ENCODE measurements at regions not wholly inside any gene's neighbourhood (a gene's known extent, or its start where the extent isn't known, plus 50 kb on each side); places are given as distances from the start of the nearest gene placed in this dataset.
"Not testable (repeated sequence)": the region's sequence is repeated elsewhere in the genome, so short reads cannot be mapped to it uniquely, and the experiment has no call there.

DNA sequence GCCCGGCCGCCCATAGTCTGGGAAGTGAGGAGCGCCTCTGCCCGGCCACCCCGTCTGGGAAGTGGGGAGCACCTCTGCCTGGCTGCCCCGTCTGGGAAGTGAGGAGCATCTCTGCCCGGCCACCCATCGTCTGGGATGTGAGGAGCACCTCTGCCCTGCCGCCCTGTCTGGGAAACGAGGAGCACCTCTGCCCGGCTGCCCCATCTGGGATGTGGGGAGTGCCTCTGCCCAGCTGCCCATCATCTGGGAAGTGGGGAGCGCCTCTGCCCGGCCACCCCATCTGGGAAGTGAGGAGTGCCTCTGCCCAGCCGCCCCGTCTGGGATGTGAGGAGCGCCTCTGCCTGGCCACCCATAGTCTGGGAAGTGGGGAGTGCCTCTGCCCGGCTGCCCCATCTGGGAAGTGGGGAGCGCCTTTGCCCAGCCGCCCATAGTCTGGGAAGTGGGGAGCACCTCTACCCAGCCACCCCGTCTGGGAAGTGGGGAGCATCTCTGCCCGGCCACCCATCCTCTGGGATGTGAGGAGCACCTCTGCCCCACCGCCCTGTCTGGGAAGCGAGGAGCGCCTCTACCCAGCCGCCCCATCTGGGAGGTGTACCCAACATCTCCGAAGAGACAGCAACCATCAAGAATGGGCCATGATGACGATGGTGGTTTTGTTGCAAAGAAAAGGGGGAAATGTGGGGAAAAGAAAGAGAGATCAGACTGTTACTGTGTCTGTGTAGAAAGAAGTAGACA, 92.5 kb upstream of the ZNF519 start:
- H3K4me3 ChIP-seq (ENCODE audit: low read depth in 1 of 3, low read length in 3 of 3); H3K27ac ChIP-seq (ENCODE audit: low read depth in 1 of 2, low read length in 2 of 2); H3K36me3 ChIP-seq (ENCODE audit: control insufficient read depth in 4 of 4, insufficient read depth in 3 of 4, low read depth in 1 of 4, low read length in 3 of 4); H3K4me1 ChIP-seq (ENCODE audit: control insufficient read depth in 4 of 4, insufficient read depth in 4 of 4, low read length in 3 of 4); H3K27me3 ChIP-seq (ENCODE audit: control insufficient read depth in 4 of 4, insufficient read depth in 4 of 4, low read length in 3 of 4); H3K9ac ChIP-seq (ENCODE audit: low read depth in 1 of 2, low read length in 2 of 2); DNase-seq (ENCODE audit: low spot score); H3K9me3 ChIP-seq (ENCODE audit: control insufficient read depth in 4 of 4, low read length in 3 of 4): not testable (repeated sequence)
- 92% methylated on average over 27 of the region's 27 CpGs for WGBS

DNA sequence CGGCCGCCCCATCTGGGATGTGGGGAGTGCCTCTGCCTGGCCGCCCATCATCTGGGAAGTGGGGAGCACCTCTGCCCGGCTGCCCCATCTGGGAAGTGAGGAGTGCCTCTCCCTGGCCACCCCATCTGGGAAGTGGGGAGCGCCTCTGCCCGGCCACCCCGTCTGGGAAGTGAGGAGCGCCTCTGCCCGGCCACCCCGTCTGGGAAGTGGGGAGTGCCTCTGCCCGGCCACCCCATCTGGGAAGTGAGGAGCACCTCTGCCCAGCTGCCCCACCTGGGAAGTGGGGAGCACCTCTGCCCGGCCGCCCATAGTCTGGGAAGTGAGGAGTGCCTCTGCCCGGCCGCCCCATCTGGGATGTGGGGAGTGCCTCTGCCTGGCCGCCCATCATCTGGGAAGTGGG, 91.7 kb upstream of the ZNF519 start:
- not testable (repeated sequence) for H3K4me3 ChIP-seq (ENCODE audit: low read depth in 1 of 3, low read length in 3 of 3); H3K36me3 ChIP-seq (ENCODE audit: control insufficient read depth in 4 of 4, insufficient read depth in 3 of 4, low read depth in 1 of 4, low read length in 3 of 4); H3K27me3 ChIP-seq (ENCODE audit: control insufficient read depth in 4 of 4, insufficient read depth in 4 of 4, low read length in 3 of 4); H3K27ac ChIP-seq (ENCODE audit: low read depth in 1 of 2, low read length in 2 of 2); H3K4me1 ChIP-seq (ENCODE audit: control insufficient read depth in 4 of 4, insufficient read depth in 4 of 4, low read length in 3 of 4); H3K9ac ChIP-seq (ENCODE audit: low read depth in 1 of 2, low read length in 2 of 2); DNase-seq (ENCODE audit: low spot score); H3K9me3 ChIP-seq (ENCODE audit: control insufficient read depth in 4 of 4, low read length in 3 of 4)
- 97% methylated on average over 15 of the region's 16 CpGs for WGBS

DNA sequence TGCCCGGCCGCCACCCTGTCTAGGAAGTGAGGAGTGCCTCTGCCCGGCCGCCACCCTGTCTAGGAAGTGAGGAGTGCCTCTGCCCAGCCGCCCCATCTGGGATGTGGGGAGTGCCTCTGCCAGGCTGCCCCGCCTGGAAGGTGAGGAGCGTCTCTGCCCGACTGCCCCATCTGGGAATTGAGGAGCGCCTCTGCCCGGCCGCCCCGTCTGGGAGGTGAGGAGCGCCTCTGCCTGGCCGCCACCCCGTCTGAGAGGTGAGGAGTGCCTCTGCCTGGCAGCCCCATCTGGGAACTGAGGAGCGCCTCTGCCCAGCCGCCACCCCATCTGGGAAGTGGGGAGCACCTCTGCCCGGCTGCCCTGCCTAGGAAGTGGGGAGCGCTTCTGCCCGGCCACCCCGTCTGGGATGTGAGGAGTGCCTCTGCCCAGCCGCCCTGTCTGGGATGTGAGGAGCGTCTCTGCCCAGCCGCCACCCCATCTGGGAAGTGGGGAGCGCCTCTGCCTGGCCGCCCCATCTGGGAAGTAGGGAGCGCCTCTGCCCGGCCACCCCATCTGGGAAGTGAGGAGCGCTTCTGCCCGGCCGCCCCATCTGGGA, 91.1 kb upstream of the ZNF519 start:
- not testable (repeated sequence) for H3K36me3 ChIP-seq (ENCODE audit: control insufficient read depth in 4 of 4, insufficient read depth in 3 of 4, low read depth in 1 of 4, low read length in 3 of 4); H3K4me3 ChIP-seq (ENCODE audit: low read depth in 1 of 3, low read length in 3 of 3); H3K9me3 ChIP-seq (ENCODE audit: control insufficient read depth in 4 of 4, low read length in 3 of 4); H3K27ac ChIP-seq (ENCODE audit: low read depth in 1 of 2, low read length in 2 of 2); DNase-seq (ENCODE audit: low spot score); H3K4me1 ChIP-seq (ENCODE audit: control insufficient read depth in 4 of 4, insufficient read depth in 4 of 4, low read length in 3 of 4); H3K9ac ChIP-seq (ENCODE audit: low read depth in 1 of 2, low read length in 2 of 2); H3K27me3 ChIP-seq (ENCODE audit: control insufficient read depth in 4 of 4, insufficient read depth in 4 of 4, low read length in 3 of 4)
- 95% methylated on average over 31 of the region's 31 CpGs for WGBS

GRCh38 chr18:14222354-14223221, 90.4 kb upstream of the ZNF519 start:
- H3K27me3 ChIP-seq (ENCODE audit: control insufficient read depth in 4 of 4, insufficient read depth in 4 of 4, low read length in 3 of 4); H3K4me3 ChIP-seq (ENCODE audit: low read depth in 1 of 3, low read length in 3 of 3); DNase-seq (ENCODE audit: low spot score); H3K9ac ChIP-seq (ENCODE audit: low read depth in 1 of 2, low read length in 2 of 2); H3K9me3 ChIP-seq (ENCODE audit: control insufficient read depth in 4 of 4, low read length in 3 of 4); H3K27ac ChIP-seq (ENCODE audit: low read depth in 1 of 2, low read length in 2 of 2); H3K4me1 ChIP-seq (ENCODE audit: control insufficient read depth in 4 of 4, insufficient read depth in 4 of 4, low read length in 3 of 4); H3K36me3 ChIP-seq (ENCODE audit: control insufficient read depth in 4 of 4, insufficient read depth in 3 of 4, low read depth in 1 of 4, low read length in 3 of 4): not testable (repeated sequence)
- 94% methylated on average over 31 of the region's 31 CpGs for WGBS

- WGBS, result 91% methylated on average over 14 of the region's 14 CpGs
- Histone ChIP-seq H3K27ac (ENCODE audit: low read depth in 1 of 2, low read length in 2 of 2) (no peak overlapping the region), H3K36me3 (ENCODE audit: control insufficient read depth in 4 of 4, insufficient read depth in 3 of 4, low read depth in 1 of 4, low read length in 3 of 4) (no peaks in the 10 kb centered on the region), H3K9me3 (ENCODE audit: control insufficient read depth in 4 of 4, low read length in 3 of 4) (peaks cover 0 to 4% (median 0%) of the 10 kb centered on the region in 4 donors), H3K4me1 (ENCODE audit: control insufficient read depth in 4 of 4, insufficient read depth in 4 of 4, low read length in 3 of 4) (no peaks in the 10 kb centered on the region), H3K9ac (ENCODE audit: low read depth in 1 of 2, low read length in 2 of 2) (no peak overlapping the region), H3K4me3 (ENCODE audit: low read depth in 1 of 3, low read length in 3 of 3) (no peak overlapping the region), H3K27me3 (ENCODE audit: control insufficient read depth in 4 of 4, insufficient read depth in 4 of 4, low read length in 3 of 4) (no peaks in the 10 kb centered on the region)
- TF ChIP-seq SP1 (IDR thresholded peaks at IDR 0.05) (no peak), JUND (IDR thresholded peaks at IDR 0.05) (no peak), RXRA (IDR thresholded peaks at IDR 0.05) (no peak), GABPA (IDR thresholded peaks at IDR 0.05 in 1 of 2, conservative IDR thresholded peaks at IDR 0.05 in 1 of 2) (no peak), HNF4G (IDR thresholded peaks at IDR 0.05) (no peak), TAF1 (conservative IDR thresholded peaks at IDR 0.05) (no peak), EGR1 (IDR thresholded peaks at IDR 0.05; ENCODE audit: low read depth in 2 of 2) (no peak), REST (IDR thresholded peaks at IDR 0.05) (no peak)
- DNase-seq (ENCODE audit: low spot score), result no peak
These were observed 89.5 kb upstream of the ZNF519 start for GRCh38 chr18:14221689-14222088.

DNA sequence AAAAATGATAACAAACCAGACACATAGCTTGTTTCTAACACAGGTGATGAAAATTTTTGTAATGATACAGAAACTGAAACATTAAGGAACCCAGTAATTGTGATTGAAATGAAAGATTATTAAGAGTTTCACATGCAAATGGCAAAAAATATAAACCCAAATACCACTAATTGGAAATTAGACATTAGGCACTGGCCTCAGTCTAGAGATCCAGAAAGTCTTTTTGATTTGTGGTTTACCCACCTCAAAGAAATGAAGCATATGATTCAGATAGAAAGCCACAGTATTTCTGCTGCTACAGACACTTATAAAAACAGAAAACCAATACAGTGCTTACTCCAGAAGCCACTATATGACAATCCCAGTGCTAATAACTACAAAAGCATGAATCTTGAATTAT, 83.7 kb upstream of the ZNF519 start:
- DNase-seq (ENCODE audit: low spot score); H3K9ac ChIP-seq (ENCODE audit: low read depth in 1 of 2, low read length in 2 of 2): not testable (repeated sequence)

More for the DNA sequence above, 83.7 kb upstream of the ZNF519 start:
- not testable (repeated sequence) for H3K4me1 ChIP-seq (ENCODE audit: control insufficient read depth in 4 of 4, insufficient read depth in 4 of 4, low read length in 3 of 4); H3K36me3 ChIP-seq (ENCODE audit: control insufficient read depth in 4 of 4, insufficient read depth in 3 of 4, low read depth in 1 of 4, low read length in 3 of 4); H3K4me3 ChIP-seq (ENCODE audit: low read depth in 1 of 3, low read length in 3 of 3); H3K9me3 ChIP-seq (ENCODE audit: control insufficient read depth in 4 of 4, low read length in 3 of 4); H3K27ac ChIP-seq (ENCODE audit: low read depth in 1 of 2, low read length in 2 of 2); H3K27me3 ChIP-seq (ENCODE audit: control insufficient read depth in 4 of 4, insufficient read depth in 4 of 4, low read length in 3 of 4)

Data from liver (tissue), 7 donors.